Tibial artery (tissue), 4 donors: ENCODE measurements at regions not wholly inside any gene's neighbourhood (a gene's known extent, or its start where the extent isn't known, plus 50 kb on each side); places are given as distances from the start of the nearest gene placed in this dataset.

Experiments
- DNase-seq, 2 donors: peaks; one replicate each; pipeline ENCODE4 v3.0.0-alpha.2; 2019
- H3K27ac ChIP-seq, 2 donors: fragments of 200-600 bp; sonication (generic) in 1 of 2; 1 replicate in 1 of 2; 2 replicates in 1 of 2; pipeline ENCODE4 v1.5.1; 2018 to 2019; ENCODE audit warnings: mild to moderate bottlenecking in 1 of 2
- H3K27me3 ChIP-seq, 2 donors: fragments of 200-600 bp; sonication (generic) in 1 of 2; one replicate each; pipeline versions ENCODE4 v1.5.1 to v1.6.0; 2016 to 2019
- H3K36me3 ChIP-seq, 3 donors: fragments of 200-600 bp; sonication (generic) in 2 of 3; one replicate each; pipeline ENCODE4 v1.5.1; 2016 to 2019; ENCODE audit warnings: mild to moderate bottlenecking in 2 of 3
- H3K4me1 ChIP-seq, 4 donors: fragments of 200-600 bp; sonication (generic) in 2 of 4; 1 replicate in 3 of 4; 2 replicates in 1 of 4; pipeline ENCODE4 v1.5.1; 2016 to 2019
- H3K4me3 ChIP-seq, 2 donors: fragments of 200-600 bp; sonication (generic) in 1 of 2; 1 replicate in 1 of 2; 2 replicates in 1 of 2; pipeline ENCODE4 v1.5.1; 2018 to 2019; ENCODE audit warnings: mild to moderate bottlenecking in 2 of 2
- H3K9me3 ChIP-seq, 3 donors: fragments of 200-600 bp; sonication (generic) in 1 of 3; one replicate each; pipeline ENCODE4 v1.5.1; 2016 to 2019
- CTCF ChIP-seq, 2 experiments: fragments of 200-600 bp in 1 of 2; fragments of 450-650 bp in 1 of 2; IDR thresholded peaks; one replicate each; pipeline ENCODE4 v1.5.1; 2017 to 2019; ENCODE audit warnings: antibody characterized with exemption in 2 of 2, mild to moderate bottlenecking in 1 of 2, moderate library complexity in 1 of 2
- intact Hi-C: fragments of 100-400 bp; cut with DNase I; formaldehyde crosslinking; loops from one replicate; pipeline ENCODE4 v1.15.0; 2023; ENCODE audit warnings: low total_unique reads

GRCh38 chr9:16100537-16101091, 547.8 kb downstream of the CCDC171 start:
- no peak for TF ChIP-seq CTCF (IDR thresholded peaks at IDR 0.05)
- H3K4me3 ChIP-seq, result peak overlapping the region; percentile 18 to 27
- no peaks in the 10 kb centered on the region for H3K9me3 ChIP-seq
- no peaks in the 10 kb centered on the region for H3K27me3 ChIP-seq
- H3K36me3 ChIP-seq, result no peaks in the 10 kb centered on the region
- H3K27ac ChIP-seq, result peak overlapping the region; percentile 53 to 70
- peak; percentile 83 to 89 for DNase-seq
- peaks cover 0 to 57% (median 45%) of the 10 kb centered on the region in 4 donors for H3K4me1 ChIP-seq
- intact Hi-C loops, result no loop called here

GRCh38 chr9:16102154-16102553, 549.3 kb downstream of the CCDC171 start:
- no peak overlapping the region for H3K4me3 ChIP-seq
- H3K27me3 ChIP-seq, result no peaks in the 10 kb centered on the region
- H3K36me3 ChIP-seq, result no peaks in the 10 kb centered on the region
- no peak for DNase-seq
- H3K9me3 ChIP-seq, result no peaks in the 10 kb centered on the region
- no peak for TF ChIP-seq CTCF (IDR thresholded peaks at IDR 0.05)
- H3K4me1 ChIP-seq, result peaks cover 0 to 66% (median 46%) of the 10 kb centered on the region in 4 donors
- intact Hi-C loops, result no loop called here
- peak overlapping the region; percentile 53 to 70 for H3K27ac ChIP-seq

- intact Hi-C loops, result no loop called here
- H3K27me3 ChIP-seq, result no peaks in the 10 kb centered on the region
- H3K4me1 ChIP-seq, result peaks cover 0 to 66% (median 46%) of the 10 kb centered on the region in 4 donors
- TF ChIP-seq CTCF (IDR thresholded peaks at IDR 0.05), result no peak
- H3K9me3 ChIP-seq, result no peaks in the 10 kb centered on the region
- DNase-seq, result peak; percentile 32 to 80
- H3K36me3 ChIP-seq, result no peaks in the 10 kb centered on the region
- H3K27ac ChIP-seq, result peak overlapping the region; percentile 35 to 71
- H3K4me3 ChIP-seq, result no peak overlapping the region
Measured at GRCh38 chr9:16103620-16104397, 551.0 kb downstream of the CCDC171 start.

GRCh38 chr9:16105168-16106020, 552.6 kb downstream of the CCDC171 start:
- Histone ChIP-seq H3K9me3 (no peaks in the 10 kb centered on the region), H3K4me1 (peaks cover 0 to 59% (median 40%) of the 10 kb centered on the region in 4 donors), H3K4me3 (no peak overlapping the region), H3K36me3 (no peaks in the 10 kb centered on the region), H3K27ac (peak overlapping the region; percentile 30 to 71), H3K27me3 (no peaks in the 10 kb centered on the region)
- intact Hi-C loops, result no loop called here
- no peak for TF ChIP-seq CTCF (IDR thresholded peaks at IDR 0.05)
- DNase-seq, result no peak

- Histone ChIP-seq H3K4me3 (no peak overlapping the region), H3K4me1 (peaks cover 0 to 52% (median 37%) of the 10 kb centered on the region in 4 donors), H3K36me3 (no peaks in the 10 kb centered on the region), H3K27me3 (no peaks in the 10 kb centered on the region), H3K9me3 (no peaks in the 10 kb centered on the region), H3K27ac (peak overlapping the region in 1 of 2 donors; percentile 20)
- intact Hi-C loops, result no loop called here
- no peak for TF ChIP-seq CTCF (IDR thresholded peaks at IDR 0.05)
- no peak for DNase-seq
Measured at GRCh38 chr9:16106021-16106571, 553.3 kb downstream of the CCDC171 start.
